GM12892 (cell line): ENCODE measurements at regions not wholly inside any gene's neighbourhood (a gene's known extent, or its start where the extent isn't known, plus 50 kb on each side); places are given as distances from the start of the nearest gene placed in this dataset.

ENCODE experiments used
- POLR2A ChIP-seq: IDR thresholded peaks from 2 replicates; pipeline ENCODE4 v1.6.1; 2011; ENCODE audit warnings: low read depth, low read length, control low read depth
- POLR2AphosphoS5 ChIP-seq: IDR thresholded peaks from 2 replicates; pipeline ENCODE4 v1.6.1; 2011; ENCODE audit warnings: low read depth, low read length, control low read depth
- TAF1 ChIP-seq: IDR thresholded peaks from 2 replicates; pipeline ENCODE4 v1.6.1; 2011; ENCODE audit warnings: low read depth, mild to moderate bottlenecking, control low read depth, low read length, borderline replicate concordance

GRCh38 chr1:73500154-73500553, 697.8 kb downstream of the LRRIQ3 start:
- TF ChIP-seq POLR2A (no peak), POLR2AphosphoS5 (no peak), TAF1 (no peak)
